OCI-LY1 (cell line): ENCODE measurements at regions not wholly inside any gene's neighbourhood (a gene's known extent, or its start where the extent isn't known, plus 50 kb on each side); places are given as distances from the start of the nearest gene placed in this dataset.

ENCODE experiments used
- H2AFZ ChIP-seq: fragments of 200-600 bp; sonication (generic), shearing (Covaris generic); 2 replicates; pipeline ENCODE4 v1.6.0; 2014; ENCODE audit warnings: antibody characterized with exemption, mild to moderate bottlenecking, low read length
- H3F3A ChIP-seq: fragments of 200-600 bp; sonication (generic), shearing (Covaris generic); 2 replicates; pipeline ENCODE4 v1.6.0; 2014; ENCODE audit warnings: mild to moderate bottlenecking, antibody characterized with exemption, low read length, moderate library complexity; ENCODE audit not compliant: insufficient read depth
- H3K27ac ChIP-seq: fragments of 200-600 bp; sonication (generic); 2 replicates; pipeline ENCODE4 v1.5.1; 2014; ENCODE audit warnings: low read length, mixed run types, mild to moderate bottlenecking, low read depth; ENCODE audit not compliant: poor library complexity, severe bottlenecking
- H3K27me3 ChIP-seq: fragments of 200-600 bp; sonication (generic); 2 replicates; pipeline ENCODE4 v1.6.0; 2014; ENCODE audit warnings: antibody characterized with exemption, mild to moderate bottlenecking, low read length, moderate library complexity; ENCODE audit not compliant: insufficient read depth
- H3K36me3 ChIP-seq: fragments of 200-600 bp; sonication (generic); 2 replicates; pipeline ENCODE4 v1.6.1; 2014; ENCODE audit warnings: mild to moderate bottlenecking, antibody characterized with exemption, low read length, moderate library complexity, mixed read lengths; ENCODE audit not compliant: insufficient read depth
- H3K4me1 ChIP-seq: fragments of 200-600 bp; sonication (generic); 2 replicates; pipeline ENCODE4 v1.5.1; 2014; ENCODE audit warnings: mild to moderate bottlenecking, low read length, moderate library complexity; ENCODE audit not compliant: insufficient read depth, severe bottlenecking
- H3K4me2 ChIP-seq: fragments of 200-600 bp; sonication (generic), shearing (Covaris generic); 2 replicates; pipeline ENCODE4 v1.6.1; 2014; ENCODE audit warnings: low read length
- H3K4me3 ChIP-seq: fragments of 200-600 bp; sonication (generic); 2 replicates; pipeline ENCODE4 v1.5.1; 2014; ENCODE audit warnings: low read length, low read depth, mild to moderate bottlenecking, mixed read lengths; ENCODE audit not compliant: poor library complexity, severe bottlenecking
- H3K79me2 ChIP-seq: fragments of 200-600 bp; shearing (Covaris generic); 2 replicates; pipeline ENCODE4 v1.6.1; 2016; ENCODE audit warnings: mixed run types, low read length, mixed read lengths; ENCODE audit not compliant: insufficient read depth
- H3K9ac ChIP-seq: fragments of 200-600 bp; sonication (generic), shearing (Covaris generic); 2 replicates; pipeline ENCODE4 v1.6.1; 2014; ENCODE audit warnings: mild to moderate bottlenecking, low read length, mixed read lengths
- H3K9me2 ChIP-seq: fragments of 200-600 bp; sonication (generic), shearing (Covaris generic); 2 replicates; pipeline ENCODE4 v1.6.1; 2014; ENCODE audit warnings: low read depth, mild to moderate bottlenecking, low read length, mixed read lengths
- H3K9me3 ChIP-seq: fragments of 200-600 bp; shearing (Covaris generic); 2 replicates; pipeline ENCODE4 v1.6.1; 2014; ENCODE audit warnings: low read length, mixed read lengths
- H4K20me1 ChIP-seq: fragments of 200-600 bp; sonication (generic), shearing (Covaris generic); 2 replicates; pipeline ENCODE4 v1.6.0; 2016; ENCODE audit warnings: mild to moderate bottlenecking, low read length; ENCODE audit not compliant: insufficient read depth
- CTCF ChIP-seq: fragments of 200-600 bp; sonication (generic), shearing (Covaris generic); IDR thresholded peaks from 2 replicates; pipeline ENCODE4 v1.5.1; 2017; ENCODE audit warnings: mild to moderate bottlenecking, antibody characterized with exemption, low read length, moderate library complexity, mixed read lengths
- EZH2 ChIP-seq: fragments of 200-600 bp; sonication (generic), shearing (Covaris generic); IDR thresholded peaks from 2 replicates; pipeline ENCODE4 v1.8.0; 2017; ENCODE audit warnings: borderline replicate concordance, mixed run types, mild to moderate bottlenecking, antibody characterized with exemption, low read length, moderate library complexity, mixed read lengths

- Histone ChIP-seq H3F3A (no peaks in the 10 kb centered on the region), H3K36me3 (no peaks in the 10 kb centered on the region), H3K27ac (no peak overlapping the region), H2AFZ (no peak overlapping the region), H3K4me2 (no peak overlapping the region), H3K9me3 (no peaks in the 10 kb centered on the region), H3K27me3 (no peaks in the 10 kb centered on the region), H4K20me1 (no peaks in the 10 kb centered on the region), H3K9me2 (no peaks in the 10 kb centered on the region), H3K9ac (no peak overlapping the region), H3K79me2 (no peaks in the 10 kb centered on the region), H3K4me1 (peaks cover 15% of the 10 kb centered on the region), H3K4me3 (no peak overlapping the region)
- TF ChIP-seq CTCF (no peak), EZH2 (no peak)
Observed at GRCh38 chr7:53095731-53096501, 60.5 kb downstream of the POM121L12 start.

- Histone ChIP-seq H3K4me3 (no peak overlapping the region), H3F3A (no peaks in the 10 kb centered on the region), H3K9ac (no peak overlapping the region), H3K4me1 (peaks cover 25% of the 10 kb centered on the region), H4K20me1 (no peaks in the 10 kb centered on the region), H3K27ac (no peak overlapping the region), H3K79me2 (no peaks in the 10 kb centered on the region), H2AFZ (peak overlapping the region; percentile 84; the same call in 1 of the 2 replicates), H3K4me2 (no peak overlapping the region), H3K9me2 (no peaks in the 10 kb centered on the region), H3K9me3 (peaks cover 5% of the 10 kb centered on the region), H3K27me3 (no peaks in the 10 kb centered on the region), H3K36me3 (no peaks in the 10 kb centered on the region)
- TF ChIP-seq EZH2 (no peak), CTCF (no peak)
Observed at GRCh38 chr7:53100091-53100490, 64.7 kb downstream of the POM121L12 start.

- peaks cover 25% of the 10 kb centered on the region for H3K4me1 ChIP-seq
- no peaks in the 10 kb centered on the region for H3K27me3 ChIP-seq
- H3K27ac ChIP-seq: peak overlapping the region; percentile 4
- no peak overlapping the region for H3K4me3 ChIP-seq
- no peaks in the 10 kb centered on the region for H3K36me3 ChIP-seq
- H3K4me2 ChIP-seq: no peak overlapping the region
- no peaks in the 10 kb centered on the region for H3K9me2 ChIP-seq
- peak overlapping the region; percentile 36; the same call in 1 of the 2 replicates for H2AFZ ChIP-seq
- H4K20me1 ChIP-seq: no peaks in the 10 kb centered on the region
- TF ChIP-seq EZH2 (no peak), CTCF (no peak)
- no peak overlapping the region for H3K9ac ChIP-seq
- H3K9me3 ChIP-seq: peaks cover 5% of the 10 kb centered on the region
- H3F3A ChIP-seq: no peaks in the 10 kb centered on the region
- no peaks in the 10 kb centered on the region for H3K79me2 ChIP-seq
Observed at GRCh38 chr7:53101026-53101425, 65.6 kb downstream of the POM121L12 start.
